ENCODE measurements at regions not wholly inside any gene's neighbourhood (a gene's known extent, or its start where the extent isn't known, plus 50 kb on each side); places are given as distances from the start of the nearest gene placed in this dataset.

DNA sequence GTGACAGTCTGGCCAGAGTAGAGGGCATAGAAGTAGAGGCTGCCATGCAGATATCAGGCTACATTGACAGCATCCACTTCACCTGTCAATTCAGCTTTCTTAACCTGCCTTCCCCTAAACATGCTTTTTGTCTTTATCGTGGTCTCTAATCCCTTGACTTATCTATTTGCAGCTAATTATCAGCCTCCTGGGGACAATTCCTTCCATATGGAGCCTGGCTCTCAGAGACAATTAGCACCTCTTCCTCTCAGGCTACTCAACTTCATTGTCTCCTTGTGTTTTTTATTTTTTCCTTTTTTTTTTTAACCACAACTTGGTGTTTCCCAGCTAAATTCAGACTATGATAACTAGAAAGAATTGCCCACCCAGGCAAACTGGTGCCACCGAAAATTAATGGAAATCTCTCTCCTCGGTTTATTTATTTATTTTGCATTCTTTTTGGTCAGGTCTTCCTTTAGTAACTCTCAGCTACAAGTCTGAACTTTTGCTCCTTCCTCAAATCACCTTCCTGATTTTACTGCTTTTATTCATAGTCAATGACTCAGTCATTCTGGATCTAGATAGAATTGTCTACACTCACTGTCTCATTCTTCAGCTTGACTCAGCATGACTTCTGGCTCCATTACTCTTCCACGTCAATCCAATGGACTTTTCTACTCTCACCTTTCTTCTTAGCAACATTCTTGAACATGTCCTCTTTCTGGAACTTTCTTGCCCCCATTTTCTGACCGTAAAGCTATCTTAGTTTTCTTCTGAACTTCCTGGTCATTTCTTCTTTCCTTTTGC is 63.0 kb upstream of the BASP1 start:
- TF ChIP-seq CTCF (IDR thresholded peaks at IDR 0.05; ENCODE audit: insufficient read depth, low read length) (no peak), POLR2AphosphoS5 (IDR thresholded peaks at IDR 0.05; ENCODE audit: low read depth) (no peak), REST (IDR thresholded peaks at IDR 0.05; ENCODE audit: insufficient replicate concordance, low read depth) (no peak)

Measured in HL-60 (cell line).